PC-3 (cell line): ENCODE measurements at regions not wholly inside any gene's neighbourhood (a gene's known extent, or its start where the extent isn't known, plus 50 kb on each side); places are given as distances from the start of the nearest gene placed in this dataset.

Experiments
- CTCF ChIP-seq: fragments of 300-600 bp; sonication (generic); conservative IDR thresholded peaks from 2 replicates; pipeline ENCODE4 v1.5.1; 2017; ENCODE audit warnings: antibody characterized with exemption, low read depth, mild to moderate bottlenecking, low read length
- EZH2 ChIP-seq: fragments of 300-600 bp; sonication (generic); IDR thresholded peaks from one replicate; pipeline ENCODE4 v1.6.1; 2017; ENCODE audit warnings: antibody characterized with exemption, mild to moderate bottlenecking, low read length; ENCODE audit not compliant: unreplicated experiment
- EZH2phosphoT487 ChIP-seq: fragments of 300-600 bp; sonication (generic); IDR thresholded peaks from 2 replicates; pipeline ENCODE4 v1.6.1; 2018; ENCODE audit warnings: mild to moderate bottlenecking, antibody characterized with exemption, low read length, borderline replicate concordance

GRCh38 chr3:40617084-40617483, 92.3 kb downstream of the ZNF621 start:
- no peak for TF ChIP-seq EZH2
- TF ChIP-seq CTCF = no peak
- no peak for TF ChIP-seq EZH2phosphoT487
